K562 (cell line): ENCODE measurements at regions not wholly inside any gene's neighbourhood (a gene's known extent, or its start where the extent isn't known, plus 50 kb on each side); places are given as distances from the start of the nearest gene placed in this dataset.
A peak's percentile ranks its signal among the peaks of the same experiment; 100 is the strongest.

ENCODE experiments used
- ATAC-seq: fragments of 200-7000 bp; cut with Tn5 transposase; 3 replicates; pipeline ENCODE4 v1.9.1; 2020; ENCODE audit warnings: moderate library complexity
- BruUV-seq: library from RNA; stranded (reverse); fragments of 400-500 nt; replicated peaks from 2 replicates; lab custom pipeline; 2021; lab: Mats Ljungman, UMichigan
- CTCF ChIA-PET: fragments of 300-600 bp; formaldehyde crosslinking; extraction: SDS; loops from one replicate; lab custom pipeline; 2021; ENCODE audit warnings: low intra/inter-chr PET ratio; lab: Yijun Ruan, JAX
- POLR2A ChIA-PET: fragments of 300-600, 350-650 bp; sonication (Branson Sonifier 250); formaldehyde crosslinking; extraction: SDS; loops from one replicate; lab custom pipeline; 2021; ENCODE audit warnings: antibody characterized with exemption, inconsistent platforms; lab: Yijun Ruan, JAX
- DNase-seq, 4 experiments: peaks; one replicate each; pipeline versions ENCODE4 v3.0.0 to v3.0.0-alpha.2; 2011 to 2018; ENCODE audit warnings: low spot score in 3 of 4, mixed read lengths in 3 of 4; ENCODE audit errors: extremely low read depth in 1 of 4
- FAIRE-seq: peaks from 2 replicates; lab custom pipeline; 2011; peaks lifted over from hg19 to GRCh38; lab: Jason Lieb, UNC
- H2AFZ ChIP-seq: 2 replicates; pipeline ENCODE4 v1.6.0; 2011; ENCODE audit warnings: low read depth, low read length, control low read depth, inconsistent platforms
- H3K27ac ChIP-seq: fragments of 200-600 bp; 3 replicates; pipeline ENCODE4 v1.8.0; 2011; ENCODE audit warnings: low read depth, mild to moderate bottlenecking, control low read depth, inconsistent platforms, low read length, moderate library complexity, mixed read lengths; ENCODE audit errors: extremely low read depth
- H3K27me3 ChIP-seq, 2 experiments: fragments of 300-600 bp in 1 of 2; 2 replicates in 1 of 2; 3 replicates in 1 of 2; pipeline versions ENCODE4 v1.6.0 to v1.8.0; 2011; ENCODE audit warnings: inconsistent platforms in 2 of 2, low read length in 2 of 2, mild to moderate bottlenecking in 1 of 2, mixed read lengths in 1 of 2, moderate library complexity in 1 of 2; ENCODE audit not compliant: control insufficient read depth in 2 of 2, insufficient read depth in 2 of 2
- H3K36me3 ChIP-seq: fragments of 300-600 bp; 3 replicates; pipeline ENCODE4 v1.8.0; 2011; ENCODE audit warnings: mild to moderate bottlenecking, low read length, inconsistent platforms; ENCODE audit not compliant: control insufficient read depth, insufficient read depth
- H3K4me1 ChIP-seq, 2 experiments: fragments of 200-600 bp in 1 of 2; replicated peaks in 1 of 2; 2 replicates in 1 of 2; 3 replicates in 1 of 2; pipeline versions ENCODE4 v1.5.1 to v1.8.0; 2011; ENCODE audit warnings: inconsistent platforms in 2 of 2, low read length in 2 of 2, mild to moderate bottlenecking in 1 of 2, mixed read lengths in 1 of 2, moderate library complexity in 1 of 2; ENCODE audit not compliant: control insufficient read depth in 2 of 2, insufficient read depth in 2 of 2
- H3K4me2 ChIP-seq: 2 replicates; pipeline ENCODE4 v1.6.1; 2011; ENCODE audit warnings: low read length, control low read depth, inconsistent platforms, mixed read lengths; ENCODE audit not compliant: insufficient read depth
- H3K4me3 ChIP-seq: fragments of 200-600 bp; sonication (generic), shearing (Covaris generic); 2 replicates; pipeline ENCODE4 v1.5.1; 2016; ENCODE audit warnings: control low read depth, inconsistent platforms
- H3K79me2 ChIP-seq: fragments of 200-600 bp; 3 replicates; pipeline ENCODE4 v1.8.0; 2011; ENCODE audit warnings: low read length, inconsistent platforms; ENCODE audit not compliant: control insufficient read depth, insufficient read depth
- H3K9ac ChIP-seq, 2 experiments: 2 replicates each; pipeline versions ENCODE4 v1.6.0 to v1.6.1; 2011; ENCODE audit warnings: low read depth in 2 of 2, low read length in 2 of 2, control low read depth in 1 of 2, inconsistent platforms in 1 of 2, mild to moderate bottlenecking in 1 of 2, mixed read lengths in 1 of 2; ENCODE audit not compliant: insufficient read depth in 1 of 2
- H3K9me1 ChIP-seq: one replicate; pipeline ENCODE4 v1.6.0; 2011; ENCODE audit warnings: inconsistent platforms, mild to moderate bottlenecking, low read length, moderate library complexity; ENCODE audit not compliant: control insufficient read depth, insufficient read depth
- H3K9me3 ChIP-seq: replicated peaks from 2 replicates; pipeline ENCODE4 v1.5.1; 2011; ENCODE audit warnings: low read depth, low read length, inconsistent platforms; ENCODE audit not compliant: control insufficient read depth, insufficient read depth
- H4K20me1 ChIP-seq: replicated peaks from 2 replicates; pipeline ENCODE4 v1.6.1; 2011; ENCODE audit warnings: low read length, inconsistent platforms, mixed read lengths; ENCODE audit not compliant: control insufficient read depth, insufficient read depth
- HCFC1 ChIP-seq: IDR thresholded peaks from 2 replicates; pipeline ENCODE4 v1.6.1; 2012; ENCODE audit warnings: low read depth, low read length, improper control_type of control experiment
- HDGF ChIP-seq: fragments of 450-650 bp; IDR thresholded peaks from 2 replicates; pipeline ENCODE4 v1.6.1; 2016
- HMGN3 ChIP-seq: IDR thresholded peaks from 2 replicates; pipeline ENCODE4 v1.6.1; 2011; ENCODE audit warnings: borderline replicate concordance, low read depth, mild to moderate bottlenecking, mixed read lengths, low read length; ENCODE audit not compliant: insufficient read length; ENCODE audit errors: extremely low read depth
- LEF1 ChIP-seq: fragments of 450-650 bp; IDR thresholded peaks from 2 replicates; pipeline ENCODE4 v1.6.1; 2016; ENCODE audit warnings: mild to moderate bottlenecking
- NFRKB ChIP-seq: fragments of 450-650 bp; IDR thresholded peaks from 2 replicates; pipeline ENCODE4 v1.6.1; 2016; ENCODE audit warnings: low read depth
- POLR2H ChIP-seq: IDR thresholded peaks from 2 replicates; pipeline ENCODE4 v1.6.1; 2016; ENCODE audit warnings: missing genetic modification characterization, low read depth, mild to moderate bottlenecking, control low read depth, missing compliant biosample characterization, moderate library complexity
- RAD21 ChIP-seq, 2 experiments: fragments of 250-450 bp in 1 of 2; fragments of 450-650 bp in 1 of 2; sonication (Bioruptor Pico) in 1 of 2; formaldehyde crosslinking in 1 of 2; IDR thresholded peaks in 1 of 2; conservative IDR thresholded peaks in 1 of 2; 2 replicates each; pipeline versions ENCODE4 v1.4.0 to v1.8.0; 2020 to 2022; ENCODE audit warnings: mild to moderate bottlenecking in 2 of 2, moderate library complexity in 1 of 2
- SREBF1 ChIP-seq: fragments of 150-350 bp; IDR thresholded peaks from 2 replicates; pipeline ENCODE4 v1.6.1; 2014; ENCODE audit warnings: antibody characterized with exemption, low read depth, low read length, borderline replicate concordance
- ZFP36 ChIP-seq: fragments of 150-350 bp; IDR thresholded peaks from 2 replicates; pipeline ENCODE4 v1.6.1; 2018; ENCODE audit warnings: low read length, low read depth; ENCODE audit not compliant: partially characterized antibody
- ZKSCAN1 ChIP-seq: fragments of 150-350 bp; IDR thresholded peaks from 2 replicates; pipeline ENCODE4 v1.6.1; 2016; ENCODE audit warnings: low read depth, low read length
- ZNF324 ChIP-seq: fragments of 250-450 bp; sonication (Bioruptor Pico); IDR thresholded peaks from 2 replicates; pipeline ENCODE4 v1.4.0; 2020; ENCODE audit warnings: mild to moderate bottlenecking
- in situ Hi-C: fragments of 300-500 bp; cut with MboI; formaldehyde crosslinking; loops from 4 replicates; pipeline ENCODE4 v1.15.0; 2018; ENCODE audit warnings: inconsistent platforms, mixed read lengths
- intact Hi-C: fragments of 100-400 bp; cut with micrococcal nuclease; formaldehyde crosslinking; loops from 2 replicates; pipeline ENCODE4 v1.14.2; 2022
- TF ChIP-seq, protein P1 (sequence below), 2 experiments: fragments of 150-350 bp in 1 of 2; IDR thresholded peaks; 2 replicates each; pipeline ENCODE4 v1.6.1; 2012 to 2016; ENCODE audit warnings: low read depth in 2 of 2, low read length in 2 of 2, mild to moderate bottlenecking in 1 of 2, moderate library complexity in 1 of 2
- TF ChIP-seq, protein P2 (sequence below), 3 experiments: IDR thresholded peaks in 2 of 3; conservative IDR thresholded peaks in 1 of 3; 2 replicates each; pipeline ENCODE4 v1.5.1; 2011 to 2012; ENCODE audit warnings: low read length in 3 of 3, mild to moderate bottlenecking in 3 of 3, control low read depth in 2 of 3, improper control_type of control experiment in 1 of 3, inconsistent platforms in 1 of 3, low read depth in 1 of 3, mixed read lengths in 1 of 3, moderate library complexity in 1 of 3; ENCODE audit not compliant: insufficient read depth in 2 of 3

DNA sequence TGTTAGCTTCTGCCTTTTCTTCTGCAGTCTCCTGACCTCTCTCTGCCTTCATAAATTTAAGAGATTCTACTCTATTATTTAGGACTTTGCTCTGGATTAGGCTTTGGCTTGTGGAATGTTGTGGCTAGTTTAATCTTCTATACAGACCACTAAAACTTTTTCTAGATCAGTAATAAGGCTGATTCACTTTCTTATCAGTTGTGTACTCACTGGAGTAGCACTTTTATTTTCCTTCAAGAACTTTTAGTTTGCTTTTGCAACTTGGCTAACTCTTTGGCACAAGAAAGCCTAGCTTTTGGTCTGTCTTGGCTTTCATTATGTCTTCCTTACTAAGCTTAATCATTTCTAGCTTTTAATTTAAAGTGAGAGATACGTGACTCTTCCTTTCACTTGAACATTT is 265.5 kb upstream of the TBC1D5 start (continued):
- TF ChIP-seq ZKSCAN1 (no peak), HMGN3 (no peak), NFRKB (no peak), ZNF324 (CRISPR knock-in tag) (no peak), SREBF1 (no peak), HCFC1 (no peak), HDGF (no peak)

DNA sequence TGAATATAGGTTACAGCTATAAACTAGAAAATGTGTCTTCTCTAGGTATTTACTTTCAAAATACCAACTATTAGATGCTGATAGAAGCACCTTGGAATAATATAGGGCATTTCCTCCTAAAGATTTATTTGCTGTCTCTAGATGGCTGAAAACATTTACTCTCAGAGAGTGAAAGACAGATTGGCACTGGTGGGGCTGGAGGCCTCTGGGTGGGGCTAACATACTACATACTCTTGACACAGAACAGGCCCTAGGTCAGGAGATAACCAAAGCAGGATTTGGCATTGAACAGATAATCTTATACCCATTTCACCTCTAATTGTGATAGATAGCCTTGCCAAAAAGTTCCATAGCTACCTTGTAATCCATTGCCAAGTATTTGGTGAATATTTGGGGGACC is 253.3 kb upstream of the TBC1D5 start:
- Histone ChIP-seq H4K20me1 (no peaks in the 10 kb centered on the region), H3K4me2 (no peak overlapping the region), H3K9ac (no peak overlapping the region), H3K27ac (no peak overlapping the region), H2AFZ (no peak overlapping the region), H3K4me3 (no peak overlapping the region), H3K4me1 (no peaks in the 10 kb centered on the region), H3K36me3 (no peaks in the 10 kb centered on the region), H3K27me3 (no peaks in the 10 kb centered on the region), H3K79me2 (no peaks in the 10 kb centered on the region), H3K9me1 (no peaks in the 10 kb centered on the region), H3K9me3 (no peaks in the 10 kb centered on the region)
- in situ Hi-C loops (no loop called here), intact Hi-C loops (no loop called here)
- FAIRE-seq (no peak), DNase-seq (no peak), ATAC-seq (no peak)
- TF ChIP-seq, protein P1, sequence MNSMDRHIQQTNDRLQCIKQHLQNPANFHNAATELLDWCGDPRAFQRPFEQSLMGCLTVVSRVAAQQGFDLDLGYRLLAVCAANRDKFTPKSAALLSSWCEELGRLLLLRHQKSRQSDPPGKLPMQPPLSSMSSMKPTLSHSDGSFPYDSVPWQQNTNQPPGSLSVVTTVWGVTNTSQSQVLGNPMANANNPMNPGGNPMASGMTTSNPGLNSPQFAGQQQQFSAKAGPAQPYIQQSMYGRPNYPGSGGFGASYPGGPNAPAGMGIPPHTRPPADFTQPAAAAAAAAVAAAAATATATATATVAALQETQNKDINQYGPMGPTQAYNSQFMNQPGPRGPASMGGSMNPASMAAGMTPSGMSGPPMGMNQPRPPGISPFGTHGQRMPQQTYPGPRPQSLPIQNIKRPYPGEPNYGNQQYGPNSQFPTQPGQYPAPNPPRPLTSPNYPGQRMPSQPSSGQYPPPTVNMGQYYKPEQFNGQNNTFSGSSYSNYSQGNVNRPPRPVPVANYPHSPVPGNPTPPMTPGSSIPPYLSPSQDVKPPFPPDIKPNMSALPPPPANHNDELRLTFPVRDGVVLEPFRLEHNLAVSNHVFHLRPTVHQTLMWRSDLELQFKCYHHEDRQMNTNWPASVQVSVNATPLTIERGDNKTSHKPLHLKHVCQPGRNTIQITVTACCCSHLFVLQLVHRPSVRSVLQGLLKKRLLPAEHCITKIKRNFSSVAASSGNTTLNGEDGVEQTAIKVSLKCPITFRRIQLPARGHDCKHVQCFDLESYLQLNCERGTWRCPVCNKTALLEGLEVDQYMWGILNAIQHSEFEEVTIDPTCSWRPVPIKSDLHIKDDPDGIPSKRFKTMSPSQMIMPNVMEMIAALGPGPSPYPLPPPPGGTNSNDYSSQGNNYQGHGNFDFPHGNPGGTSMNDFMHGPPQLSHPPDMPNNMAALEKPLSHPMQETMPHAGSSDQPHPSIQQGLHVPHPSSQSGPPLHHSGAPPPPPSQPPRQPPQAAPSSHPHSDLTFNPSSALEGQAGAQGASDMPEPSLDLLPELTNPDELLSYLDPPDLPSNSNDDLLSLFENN (IDR thresholded peaks at IDR 0.05; ENCODE audit: low read depth in 2 of 2, low read length in 2 of 2): no peak
- no peak for TF ChIP-seq LEF1
- no peak for TF ChIP-seq POLR2H (tag)
- TF ChIP-seq, protein P2, sequence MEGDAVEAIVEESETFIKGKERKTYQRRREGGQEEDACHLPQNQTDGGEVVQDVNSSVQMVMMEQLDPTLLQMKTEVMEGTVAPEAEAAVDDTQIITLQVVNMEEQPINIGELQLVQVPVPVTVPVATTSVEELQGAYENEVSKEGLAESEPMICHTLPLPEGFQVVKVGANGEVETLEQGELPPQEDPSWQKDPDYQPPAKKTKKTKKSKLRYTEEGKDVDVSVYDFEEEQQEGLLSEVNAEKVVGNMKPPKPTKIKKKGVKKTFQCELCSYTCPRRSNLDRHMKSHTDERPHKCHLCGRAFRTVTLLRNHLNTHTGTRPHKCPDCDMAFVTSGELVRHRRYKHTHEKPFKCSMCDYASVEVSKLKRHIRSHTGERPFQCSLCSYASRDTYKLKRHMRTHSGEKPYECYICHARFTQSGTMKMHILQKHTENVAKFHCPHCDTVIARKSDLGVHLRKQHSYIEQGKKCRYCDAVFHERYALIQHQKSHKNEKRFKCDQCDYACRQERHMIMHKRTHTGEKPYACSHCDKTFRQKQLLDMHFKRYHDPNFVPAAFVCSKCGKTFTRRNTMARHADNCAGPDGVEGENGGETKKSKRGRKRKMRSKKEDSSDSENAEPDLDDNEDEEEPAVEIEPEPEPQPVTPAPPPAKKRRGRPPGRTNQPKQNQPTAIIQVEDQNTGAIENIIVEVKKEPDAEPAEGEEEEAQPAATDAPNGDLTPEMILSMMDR (IDR thresholded peaks at IDR 0.05 in 2 of 3, conservative IDR thresholded peaks at IDR 0.05 in 1 of 3; ENCODE audit: insufficient read depth in 2 of 3, low read depth in 1 of 3, low read length in 3 of 3): 0 out of 6 replicates have a peak, but pooled peaks of 1 of the 3 experiments have one; percentile 4
- no peak for TF ChIP-seq ZFP36
- peak; percentile 9 to 27; a peak in 2 of 4 replicates for TF ChIP-seq RAD21 (CRISPR knock-in tag; conservative IDR thresholded peaks at IDR 0.05 in 1 of 2, IDR thresholded peaks at IDR 0.05 in 1 of 2)
- BruUV-seq: no TSS peak
- ChIA-PET CTCF (no interaction called here), POLR2A (no interaction called here)
